Immature natural killer cell (primary cell): ENCODE measurements at regions not wholly inside any gene's neighbourhood (a gene's known extent, or its start where the extent isn't known, plus 50 kb on each side); places are given as distances from the start of the nearest gene placed in this dataset.

Experiments
- DNase-seq, 3 donors: peaks; one replicate each; pipeline ENCODE4 v3.0.0; 2022; ENCODE audit warnings: mixed read lengths in 1 of 3
- H3K27ac Mint-ChIP-seq, 6 donors: one replicate each; pipeline ENCODE4 v1.8.0; 2020; ENCODE audit warnings: mixed read lengths in 6 of 6, mild to moderate bottlenecking in 5 of 6, inconsistent platforms in 4 of 6, moderate library complexity in 3 of 6
- H3K27me3 Mint-ChIP-seq, 3 donors: one replicate each; pipeline ENCODE4 v1.8.0; 2020 to 2021; ENCODE audit warnings: low read depth in 3 of 3, mild to moderate bottlenecking in 3 of 3, mixed read lengths in 3 of 3, moderate library complexity in 3 of 3, inconsistent platforms in 1 of 3
- H3K36me3 Mint-ChIP-seq, 3 donors: one replicate each; pipeline ENCODE4 v1.8.0; 2020; ENCODE audit warnings: mixed read lengths in 3 of 3, inconsistent platforms in 2 of 3, mild to moderate bottlenecking in 2 of 3
- H3K4me1 Mint-ChIP-seq, 2 donors: one replicate each; pipeline ENCODE4 v1.8.0; 2020; ENCODE audit warnings: inconsistent platforms in 2 of 2, mild to moderate bottlenecking in 2 of 2, mixed read lengths in 2 of 2, moderate library complexity in 1 of 2
- H3K4me3 Mint-ChIP-seq, 5 donors: one replicate each; pipeline ENCODE4 v1.8.0; 2020; ENCODE audit warnings: mild to moderate bottlenecking in 5 of 5, mixed read lengths in 5 of 5, inconsistent platforms in 3 of 5, moderate library complexity in 3 of 5
- H3K9me3 Mint-ChIP-seq, 6 donors: one replicate each; pipeline ENCODE4 v1.8.0; 2020; ENCODE audit warnings: mild to moderate bottlenecking in 6 of 6, mixed read lengths in 6 of 6, inconsistent platforms in 4 of 6, moderate library complexity in 3 of 6

- Mint-ChIP-seq H3K27ac (no peak overlapping the region), H3K4me1 (no peaks in the 10 kb centered on the region), H3K36me3 (no peaks in the 10 kb centered on the region), H3K27me3 (no peaks in the 10 kb centered on the region), H3K9me3 (peaks cover 0 to 2% (median 0%) of the 10 kb centered on the region in 6 donors), H3K4me3 (no peak overlapping the region)
- DNase-seq, result no peak
Measured at GRCh38 chr4:115365185-115365584, 251.8 kb upstream of the NDST4 start.

GRCh38 chr4:115361781-115362180 is 248.4 kb upstream of the NDST4 start:
- H3K27ac Mint-ChIP-seq, result no peak overlapping the region
- no peaks in the 10 kb centered on the region for H3K4me1 Mint-ChIP-seq
- H3K9me3 Mint-ChIP-seq, result peaks cover 0 to 4% (median 0%) of the 10 kb centered on the region in 6 donors
- no peaks in the 10 kb centered on the region for H3K27me3 Mint-ChIP-seq
- no peaks in the 10 kb centered on the region for H3K36me3 Mint-ChIP-seq
- no peak for DNase-seq
- no peak overlapping the region for H3K4me3 Mint-ChIP-seq

- Mint-ChIP-seq H3K27me3 (no peaks in the 10 kb centered on the region), H3K9me3 (peaks cover 0 to 6% (median 2%) of the 10 kb centered on the region in 6 donors), H3K4me3 (no peak overlapping the region), H3K27ac (no peak overlapping the region), H3K4me1 (no peaks in the 10 kb centered on the region), H3K36me3 (no peaks in the 10 kb centered on the region)
- DNase-seq, result no peak
Measured at GRCh38 chr4:115360431-115360830, 247.0 kb upstream of the NDST4 start.

DNA sequence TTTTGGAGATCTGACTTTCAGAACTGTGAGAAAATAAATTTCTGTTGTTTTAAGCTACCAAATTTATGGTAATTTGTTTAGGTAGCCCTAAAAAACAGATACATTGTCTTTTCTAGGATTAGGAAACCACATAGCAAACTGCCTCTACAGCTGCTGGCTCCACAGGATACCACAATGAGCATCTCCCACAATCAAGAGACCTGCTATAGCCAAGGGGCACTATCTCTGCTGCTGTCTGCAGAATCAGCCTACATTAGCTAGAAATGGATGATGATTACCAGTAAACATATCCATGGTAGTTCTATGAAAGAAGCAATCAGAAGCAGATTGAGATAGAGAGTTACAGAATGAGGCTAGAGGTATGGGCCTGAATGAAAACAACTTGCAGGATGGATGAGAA is 244.4 kb upstream of the NDST4 start:
- Mint-ChIP-seq H3K27me3 (no peaks in the 10 kb centered on the region), H3K4me1 (no peaks in the 10 kb centered on the region), H3K9me3 (peaks cover 14 to 23% (median 20%) of the 10 kb centered on the region in 6 donors), H3K36me3 (peaks cover 0 to 7% (median 0%) of the 10 kb centered on the region in 3 donors), H3K4me3 (no peak overlapping the region), H3K27ac (no peak overlapping the region)
- no peak for DNase-seq

GRCh38 chr4:115356176-115356575 is 242.8 kb upstream of the NDST4 start:
- Mint-ChIP-seq H3K4me1 (no peaks in the 10 kb centered on the region), H3K4me3 (no peak overlapping the region), H3K36me3 (peaks cover 0 to 7% (median 0%) of the 10 kb centered on the region in 3 donors), H3K27ac (no peak overlapping the region), H3K27me3 (no peaks in the 10 kb centered on the region), H3K9me3 (peaks cover 16 to 31% (median 25%) of the 10 kb centered on the region in 6 donors)
- DNase-seq, result no peak

GRCh38 chr4:115355329-115355728 is 241.9 kb upstream of the NDST4 start:
- Mint-ChIP-seq H3K27me3 (no peaks in the 10 kb centered on the region), H3K4me1 (no peaks in the 10 kb centered on the region), H3K36me3 (peaks cover 0 to 7% (median 0%) of the 10 kb centered on the region in 3 donors), H3K27ac (no peak overlapping the region), H3K9me3 (peaks cover 16 to 34% (median 25%) of the 10 kb centered on the region in 6 donors), H3K4me3 (no peak overlapping the region)
- no peak for DNase-seq

DNA sequence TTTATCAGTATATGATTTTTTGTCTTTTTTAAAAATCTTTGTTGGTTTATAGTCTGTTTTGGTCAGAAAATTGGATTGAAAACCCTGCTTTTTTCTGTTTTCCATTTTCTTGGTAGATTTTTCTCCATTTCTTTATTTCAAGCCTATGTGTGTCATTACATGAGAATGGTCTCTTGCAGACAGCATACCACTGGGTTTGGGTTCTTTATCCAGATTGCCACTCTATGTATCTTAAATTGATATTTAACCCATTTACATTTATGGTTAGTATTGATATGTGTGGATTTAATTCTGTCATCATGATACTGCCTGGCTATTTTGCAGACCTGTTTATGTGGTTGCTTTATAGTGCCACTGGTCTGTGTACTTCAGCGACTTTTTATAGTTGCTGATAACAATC is 239.9 kb upstream of the NDST4 start:
- Mint-ChIP-seq H3K36me3 (peaks cover 0 to 7% (median 0%) of the 10 kb centered on the region in 3 donors), H3K9me3 (peaks cover 16 to 34% (median 25%) of the 10 kb centered on the region in 6 donors), H3K27ac (no peak overlapping the region), H3K4me3 (no peak overlapping the region), H3K4me1 (no peaks in the 10 kb centered on the region), H3K27me3 (no peaks in the 10 kb centered on the region)
- DNase-seq, result no peak

GRCh38 chr4:115343171-115343570 is 229.8 kb upstream of the NDST4 start:
- Mint-ChIP-seq H3K36me3 (no peaks in the 10 kb centered on the region), H3K27ac (no peak overlapping the region), H3K27me3 (peaks cover 0 to 2% (median 0%) of the 10 kb centered on the region in 3 donors), H3K9me3 (peaks cover 0 to 2% (median 0%) of the 10 kb centered on the region in 6 donors), H3K4me1 (no peaks in the 10 kb centered on the region), H3K4me3 (no peak overlapping the region)
- DNase-seq, result no peak

DNA sequence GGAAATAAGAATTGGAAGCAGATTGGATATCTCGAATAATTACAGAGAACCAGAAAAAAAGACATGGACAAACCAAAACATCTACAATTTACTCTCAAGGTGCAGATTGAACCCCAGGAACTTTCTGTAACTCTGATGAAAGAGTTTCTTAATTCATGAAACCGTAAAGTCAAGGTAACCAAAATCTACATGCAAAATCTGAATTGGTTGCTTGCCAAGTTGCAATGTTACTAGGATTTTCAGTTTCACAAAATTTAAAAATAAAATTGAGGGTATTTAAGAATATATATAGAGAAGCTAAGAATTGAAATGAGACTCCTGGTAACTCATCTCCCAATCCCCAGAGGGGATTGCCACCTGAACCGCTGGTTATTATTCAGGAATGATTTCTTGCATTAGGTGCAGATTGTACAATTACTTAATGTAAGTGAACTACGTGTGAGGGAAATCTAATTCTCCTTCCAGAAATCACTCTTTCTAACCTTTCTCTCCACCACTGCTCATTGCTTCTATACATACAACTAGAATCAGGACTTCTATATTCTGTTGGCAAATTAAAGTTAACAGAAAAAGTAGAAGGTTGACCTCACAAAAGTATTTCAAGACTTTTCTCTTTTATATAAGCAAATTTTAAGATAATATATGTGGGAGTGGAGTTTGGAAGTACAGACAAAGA is 221.5 kb upstream of the NDST4 start:
- Mint-ChIP-seq H3K4me1 (no peaks in the 10 kb centered on the region), H3K4me3 (no peak overlapping the region), H3K36me3 (no peaks in the 10 kb centered on the region), H3K27me3 (no peaks in the 10 kb centered on the region), H3K9me3 (peaks cover 0 to 9% (median 0%) of the 10 kb centered on the region in 6 donors), H3K27ac (no peak overlapping the region)
- no peak for DNase-seq

DNA sequence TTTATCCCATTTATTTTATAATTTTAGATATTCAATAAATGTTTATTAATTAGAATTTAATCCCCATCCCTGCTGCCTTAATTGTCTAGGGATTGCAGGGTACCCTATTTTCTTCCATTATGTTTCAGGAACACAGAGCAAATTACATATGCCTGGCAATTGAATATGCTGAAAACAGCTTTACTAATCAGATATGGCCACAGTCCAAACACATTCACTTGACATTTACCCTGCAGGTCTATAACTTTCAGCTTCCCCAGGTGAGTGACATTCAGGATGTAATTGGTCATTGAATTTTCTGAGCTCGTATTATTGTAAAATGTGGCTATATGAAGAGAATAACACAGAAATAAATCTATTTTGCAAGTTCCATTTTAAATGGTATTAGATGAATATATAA is 218.7 kb upstream of the NDST4 start:
- no peak overlapping the region for H3K4me3 Mint-ChIP-seq
- H3K36me3 Mint-ChIP-seq, result no peaks in the 10 kb centered on the region
- H3K4me1 Mint-ChIP-seq, result no peaks in the 10 kb centered on the region
- no peak overlapping the region for H3K27ac Mint-ChIP-seq
- H3K9me3 Mint-ChIP-seq, result peaks cover 0 to 11% (median 0%) of the 10 kb centered on the region in 6 donors
- DNase-seq, result no peak
- peaks cover 0 to 1% (median 0%) of the 10 kb centered on the region in 3 donors for H3K27me3 Mint-ChIP-seq

- peaks cover 0 to 1% (median 0%) of the 10 kb centered on the region in 3 donors for H3K27me3 Mint-ChIP-seq
Measured at GRCh38 chr4:115331241-115331640, 217.8 kb upstream of the NDST4 start.

DNA sequence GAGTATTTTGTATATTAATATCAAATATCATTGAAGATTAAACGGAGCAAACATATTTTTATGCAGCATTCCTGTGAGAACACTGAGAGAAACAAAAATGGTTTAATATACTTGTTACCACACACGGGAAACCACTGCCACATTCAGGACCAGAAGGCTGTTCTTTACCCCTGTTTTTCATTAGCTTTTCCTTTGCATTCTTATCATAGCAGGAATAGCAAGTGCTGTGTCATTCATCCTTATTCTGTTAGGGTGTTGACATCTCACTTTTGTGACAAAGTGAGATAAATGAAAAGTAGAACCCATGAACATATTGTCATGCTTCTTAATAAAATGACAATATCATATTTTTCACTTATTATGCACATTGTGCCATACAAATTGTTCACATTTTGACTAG is 212.4 kb upstream of the NDST4 start:
- H3K27ac Mint-ChIP-seq, result no peak overlapping the region
- H3K4me3 Mint-ChIP-seq, result no peak overlapping the region
- DNase-seq, result no peak
- H3K4me1 Mint-ChIP-seq, result no peaks in the 10 kb centered on the region
- peaks cover 0 to 3% (median 0%) of the 10 kb centered on the region in 3 donors for H3K27me3 Mint-ChIP-seq
- H3K36me3 Mint-ChIP-seq, result no peaks in the 10 kb centered on the region
- H3K9me3 Mint-ChIP-seq, result peaks cover 0 to 1% (median 0%) of the 10 kb centered on the region in 6 donors

More at GRCh38 chr4:115331241-115331640, 217.8 kb upstream of the NDST4 start:
- Mint-ChIP-seq H3K27ac (no peak overlapping the region), H3K36me3 (no peaks in the 10 kb centered on the region), H3K4me3 (no peak overlapping the region), H3K4me1 (no peaks in the 10 kb centered on the region), H3K9me3 (peaks cover 0 to 7% (median 0%) of the 10 kb centered on the region in 6 donors)
- DNase-seq, result no peak

DNA sequence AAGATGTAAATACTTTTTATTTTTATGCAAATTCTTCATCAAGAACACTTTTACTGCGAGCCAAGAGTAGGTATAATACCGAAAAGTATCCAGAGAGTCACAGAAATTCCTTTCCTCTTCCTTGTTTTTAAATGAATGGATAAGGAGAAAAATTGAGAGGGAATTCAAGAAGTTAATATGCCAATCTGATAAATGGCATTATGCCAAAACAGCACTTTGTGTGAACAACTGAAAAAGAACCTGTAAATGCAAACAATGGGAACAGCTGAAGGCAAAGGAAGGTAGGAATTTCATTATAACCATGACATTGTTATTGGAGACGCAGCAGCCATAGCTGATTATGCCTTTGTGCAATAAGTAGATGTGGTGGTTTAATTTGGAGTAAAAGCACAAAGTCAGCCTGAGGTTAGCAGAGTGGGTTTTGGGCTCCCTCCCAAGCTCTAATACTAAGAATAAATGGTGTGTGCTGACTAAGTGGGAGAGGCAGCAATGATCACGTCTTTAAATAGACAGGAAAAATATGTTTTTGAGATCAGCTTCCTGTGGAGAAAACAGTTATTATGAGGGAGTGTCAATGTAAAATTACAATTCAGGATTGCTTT is 209.8 kb upstream of the NDST4 start:
- Mint-ChIP-seq H3K27me3 (peaks cover 0 to 4% (median 3%) of the 10 kb centered on the region in 3 donors), H3K4me1 (no peaks in the 10 kb centered on the region), H3K36me3 (no peaks in the 10 kb centered on the region), H3K27ac (no peak overlapping the region), H3K4me3 (no peak overlapping the region), H3K9me3 (peaks cover 0 to 1% (median 0%) of the 10 kb centered on the region in 6 donors)
- no peak for DNase-seq

DNA sequence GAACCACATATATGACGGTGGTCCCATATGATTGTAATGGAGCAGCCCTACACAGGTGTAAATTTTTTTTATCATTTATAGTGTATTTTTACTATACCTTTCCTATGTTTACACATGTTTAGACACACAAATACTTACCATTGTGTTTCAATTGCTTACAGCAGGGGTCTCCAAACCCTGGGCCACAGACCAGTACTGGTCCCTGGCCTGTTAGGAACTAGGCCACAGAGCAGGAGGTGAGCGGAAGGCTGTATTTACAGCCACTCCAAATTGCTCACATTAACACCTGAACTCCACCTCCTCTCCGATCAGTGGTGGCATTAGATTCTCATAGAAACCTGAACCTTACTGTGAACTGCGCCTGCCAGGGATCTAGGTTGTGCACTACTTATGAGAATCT is 201.8 kb upstream of the NDST4 start:
- H3K27ac Mint-ChIP-seq, result no peak overlapping the region
- H3K4me1 Mint-ChIP-seq, result no peaks in the 10 kb centered on the region
- H3K9me3 Mint-ChIP-seq, result no peaks in the 10 kb centered on the region
- H3K36me3 Mint-ChIP-seq, result no peaks in the 10 kb centered on the region
- H3K4me3 Mint-ChIP-seq, result no peak overlapping the region
- no peak for DNase-seq
- H3K27me3 Mint-ChIP-seq, result peaks cover 0 to 4% (median 0%) of the 10 kb centered on the region in 3 donors
